GM18507 (cell line): ENCODE measurements at regions not wholly inside any gene's neighbourhood (a gene's known extent, or its start where the extent isn't known, plus 50 kb on each side); places are given as distances from the start of the nearest gene placed in this dataset.

Experiments used
- DNase-seq: peaks from one replicate; pipeline ENCODE4 v3.0.0; 2011; ENCODE audit warnings: low read depth; ENCODE audit not compliant: insufficient read length; ENCODE audit errors: extremely low spot score
- FAIRE-seq: peaks from 2 replicates; lab custom pipeline; 2011; peaks lifted over from hg19 to GRCh38; lab: Jason Lieb, UNC

GRCh38 chr16:65861131-65861731 is 505.3 kb upstream of the CDH5 start:
- FAIRE-seq, result no peak
- DNase-seq, result no peak

GRCh38 chr16:65855171-65856145 is 511.0 kb upstream of the CDH5 start:
- FAIRE-seq, result no peak

GRCh38 chr16:65846210-65846602 is 520.3 kb upstream of the CDH5 start:
- DNase-seq, result no peak
- no peak for FAIRE-seq

More at GRCh38 chr16:65855171-65856145, 511.0 kb upstream of the CDH5 start:
- no peak for DNase-seq

GRCh38 chr16:65845466-65846209 is 520.9 kb upstream of the CDH5 start:
- no peak for DNase-seq
- no peak for FAIRE-seq

GRCh38 chr16:65843941-65844340 is 522.5 kb upstream of the CDH5 start:
- DNase-seq (no peak), FAIRE-seq (no peak)

GRCh38 chr16:65842067-65842466 is 524.4 kb upstream of the CDH5 start:
- FAIRE-seq, result no peak

GRCh38 chr16:65838001-65838400 is 528.5 kb upstream of the CDH5 start:
- no peak for FAIRE-seq
- DNase-seq, result no peak

More at GRCh38 chr16:65842067-65842466, 524.4 kb upstream of the CDH5 start:
- DNase-seq, result no peak

GRCh38 chr16:65837464-65837863 is 529.0 kb upstream of the CDH5 start:
- no peak for DNase-seq
- FAIRE-seq, result no peak

GRCh38 chr16:65834688-65835087 is 531.8 kb upstream of the CDH5 start:
- DNase-seq, result no peak
- no peak for FAIRE-seq

GRCh38 chr16:65833171-65833871 is 533.2 kb upstream of the CDH5 start:
- no peak for DNase-seq
- FAIRE-seq, result no peak

- DNase-seq (no peak), FAIRE-seq (no peak)
Observed at GRCh38 chr16:65832679-65833078, 533.8 kb upstream of the CDH5 start.

- no peak for FAIRE-seq
- DNase-seq, result no peak
Observed at GRCh38 chr16:65831903-65832666, 534.4 kb upstream of the CDH5 start.

- DNase-seq (no peak), FAIRE-seq (no peak)
Observed at GRCh38 chr16:65829076-65829475, 537.4 kb upstream of the CDH5 start.

GRCh38 chr16:65828296-65828695 is 538.2 kb upstream of the CDH5 start:
- DNase-seq (no peak), FAIRE-seq (no peak)

GRCh38 chr16:65827231-65827630 is 539.3 kb upstream of the CDH5 start:
- no peak for FAIRE-seq
- DNase-seq, result no peak

GRCh38 chr16:65825191-65825856 is 541.2 kb upstream of the CDH5 start:
- no peak for FAIRE-seq
- DNase-seq, result no peak

GRCh38 chr16:65822148-65822547 is 544.3 kb upstream of the CDH5 start:
- DNase-seq (no peak), FAIRE-seq (no peak)

- FAIRE-seq (no peak), DNase-seq (no peak)
Observed at GRCh38 chr16:65819136-65819898, 547.2 kb upstream of the CDH5 start.
